HG03025 (cell line): ENCODE measurements at regions not wholly inside any gene's neighbourhood (a gene's known extent, or its start where the extent isn't known, plus 50 kb on each side); places are given as distances from the start of the nearest gene placed in this dataset.
"Not testable (repeated sequence)": the region's sequence is repeated elsewhere in the genome, so short reads cannot be mapped to it uniquely, and the experiment has no call there.

Source experiments
- ATAC-seq: cut with Tn5 transposase; IDR thresholded peaks from one replicate; pipeline ENCODE4 v1.9.1; 2021; ENCODE audit warnings: mild to moderate bottlenecking, moderate library complexity; ENCODE audit not compliant: unreplicated experiment, low FRiP score

- no peak for ATAC-seq
Measured at GRCh38 chr2:23012499-23012898, 372.5 kb upstream of the KLHL29 start.

GRCh38 chr2:23015651-23016200, 369.3 kb upstream of the KLHL29 start:
- ATAC-seq, result no peak

GRCh38 chr2:23019476-23019875, 365.5 kb upstream of the KLHL29 start:
- ATAC-seq, result no peak

- no peak for ATAC-seq
Measured at GRCh38 chr2:23020659-23021058, 364.3 kb upstream of the KLHL29 start.

- no peak for ATAC-seq
Measured at GRCh38 chr2:23021311-23022120, 363.5 kb upstream of the KLHL29 start.

- no peak for ATAC-seq
Measured at GRCh38 chr2:23023722-23024121, 361.3 kb upstream of the KLHL29 start.

- no peak for ATAC-seq
Measured at GRCh38 chr2:23026671-23027070, 358.3 kb upstream of the KLHL29 start.

GRCh38 chr2:23027396-23027795, 357.6 kb upstream of the KLHL29 start:
- no peak for ATAC-seq

- no peak for ATAC-seq
Measured at GRCh38 chr2:23028106-23028505, 356.9 kb upstream of the KLHL29 start.

GRCh38 chr2:23029111-23029510, 355.9 kb upstream of the KLHL29 start:
- ATAC-seq, result no peak

GRCh38 chr2:23029951-23030350, 355.0 kb upstream of the KLHL29 start:
- no peak for ATAC-seq

- ATAC-seq, result no peak
Measured at GRCh38 chr2:23034996-23035395, 350.0 kb upstream of the KLHL29 start.

GRCh38 chr2:23036629-23037028, 348.4 kb upstream of the KLHL29 start:
- ATAC-seq, result no peak

GRCh38 chr2:23037596-23037995, 347.4 kb upstream of the KLHL29 start:
- no peak for ATAC-seq

GRCh38 chr2:23041443-23041842, 343.5 kb upstream of the KLHL29 start:
- ATAC-seq, result no peak

GRCh38 chr2:23042216-23042906, 342.6 kb upstream of the KLHL29 start:
- no peak for ATAC-seq

GRCh38 chr2:23050388-23050787, 334.6 kb upstream of the KLHL29 start:
- no peak for ATAC-seq

- ATAC-seq, result no peak
Measured at GRCh38 chr2:23053601-23054000, 331.4 kb upstream of the KLHL29 start.

GRCh38 chr2:23055251-23055650, 329.7 kb upstream of the KLHL29 start:
- no peak for ATAC-seq

- ATAC-seq, result not testable (repeated sequence)
Measured at GRCh38 chr2:23056846-23057245, 328.1 kb upstream of the KLHL29 start.

- no peak for ATAC-seq
Measured at GRCh38 chr2:23058435-23058834, 326.5 kb upstream of the KLHL29 start.

- no peak for ATAC-seq
Measured at GRCh38 chr2:23065210-23065609, 319.8 kb upstream of the KLHL29 start.
